ENCODE measurements at regions not wholly inside any gene's neighbourhood (a gene's known extent, or its start where the extent isn't known, plus 50 kb on each side); places are given as distances from the start of the nearest gene placed in this dataset.

- peaks cover 16% of the 10 kb centered on the region for H3K9me3 ChIP-seq (ENCODE audit: control insufficient read depth, insufficient read depth, low read length)
- peaks cover 11% of the 10 kb centered on the region for H3K27me3 ChIP-seq (ENCODE audit: control insufficient read depth, insufficient read depth, low read length)
- TF ChIP-seq CTCF (IDR thresholded peaks at IDR 0.05; ENCODE audit: low read depth, low read length) = no peak
- no peak for DNase-seq (ENCODE audit: low read depth, low spot score)
- no peak overlapping the region for H3K4me3 ChIP-seq (ENCODE audit: low read depth, low read length)
- ChIA-PET POLR2A (no interaction called here), CTCF (no interaction called here)
- no peak overlapping the region for H3K27ac ChIP-seq (ENCODE audit: low read depth, low read length)
Measured at GRCh38 chr2:128492966-128493811, 174.5 kb upstream of the HS6ST1 start.

GRCh38 chr2:128493880-128494279 is 175.2 kb upstream of the HS6ST1 start:
- H3K27ac ChIP-seq (ENCODE audit: low read depth, low read length) = no peak overlapping the region
- H3K9me3 ChIP-seq (ENCODE audit: control insufficient read depth, insufficient read depth, low read length) = peaks cover 16% of the 10 kb centered on the region
- no peak for TF ChIP-seq CTCF (IDR thresholded peaks at IDR 0.05; ENCODE audit: low read depth, low read length)
- DNase-seq (ENCODE audit: low read depth, low spot score) = no peak
- CTCF ChIA-PET = no interaction called here
- POLR2A ChIA-PET = no interaction called here
- H3K4me3 ChIP-seq (ENCODE audit: low read depth, low read length) = no peak overlapping the region
- H3K27me3 ChIP-seq (ENCODE audit: control insufficient read depth, insufficient read depth, low read length) = peaks cover 11% of the 10 kb centered on the region

GRCh38 chr2:128494307-128494639 is 175.6 kb upstream of the HS6ST1 start:
- Histone ChIP-seq H3K4me3 (ENCODE audit: low read depth, low read length) (no peak overlapping the region), H3K27ac (ENCODE audit: low read depth, low read length) (no peak overlapping the region), H3K27me3 (ENCODE audit: control insufficient read depth, insufficient read depth, low read length) (peaks cover 11% of the 10 kb centered on the region), H3K9me3 (ENCODE audit: control insufficient read depth, insufficient read depth, low read length) (peaks cover 16% of the 10 kb centered on the region)
- TF ChIP-seq CTCF (IDR thresholded peaks at IDR 0.05; ENCODE audit: low read depth, low read length) = no peak
- ChIA-PET CTCF (no interaction called here), POLR2A (no interaction called here)
- DNase-seq (ENCODE audit: low read depth, low spot score) = no peak

GRCh38 chr2:128494640-128495321 is 176.1 kb upstream of the HS6ST1 start:
- CTCF ChIA-PET = no interaction called here
- POLR2A ChIA-PET = no interaction called here
- no peak for TF ChIP-seq CTCF (IDR thresholded peaks at IDR 0.05; ENCODE audit: low read depth, low read length)
- DNase-seq (ENCODE audit: low read depth, low spot score) = no peak
- H3K4me3 ChIP-seq (ENCODE audit: low read depth, low read length) = no peak overlapping the region
- H3K27ac ChIP-seq (ENCODE audit: low read depth, low read length) = no peak overlapping the region
- peaks cover 13% of the 10 kb centered on the region for H3K27me3 ChIP-seq (ENCODE audit: control insufficient read depth, insufficient read depth, low read length)
- H3K9me3 ChIP-seq (ENCODE audit: control insufficient read depth, insufficient read depth, low read length) = peaks cover 16% of the 10 kb centered on the region

- POLR2A ChIA-PET = no interaction called here
- Histone ChIP-seq H3K27ac (ENCODE audit: low read depth, low read length) (no peak overlapping the region), H3K4me3 (ENCODE audit: low read depth, low read length) (no peak overlapping the region), H3K9me3 (ENCODE audit: control insufficient read depth, insufficient read depth, low read length) (peaks cover 16% of the 10 kb centered on the region), H3K27me3 (ENCODE audit: control insufficient read depth, insufficient read depth, low read length) (peaks cover 9% of the 10 kb centered on the region)
- CTCF ChIA-PET = interaction anchor here (0.7 kb wide), 1 partner anchor 1428 kb away, joined by 4 read pairs; no protein-coding TSS in a partner anchor
- DNase-seq (ENCODE audit: low read depth, low spot score) = no peak
- TF ChIP-seq CTCF (IDR thresholded peaks at IDR 0.05; ENCODE audit: low read depth, low read length) = no peak
Measured at GRCh38 chr2:128495996-128496547, 177.4 kb upstream of the HS6ST1 start.

Data from AG04450 (cell line).